Body of pancreas (tissue), 4 donors: ENCODE measurements at regions not wholly inside any gene's neighbourhood (a gene's known extent, or its start where the extent isn't known, plus 50 kb on each side); places are given as distances from the start of the nearest gene placed in this dataset.

Experiments
- ATAC-seq: fragments of 150-250 bp; one replicate; pipeline ENCODE4 v1.9.1; 2016
- DNase-seq, 4 donors: peaks; one replicate each; pipeline ENCODE4 v3.0.0-alpha.2; 2019
- H3K27ac ChIP-seq, 4 donors: fragments of 200-600 bp; sonication (generic); 1 replicate in 3 of 4; 2 replicates in 1 of 4; pipeline versions ENCODE4 v1.5.1 to v1.6.1; 2016 to 2019; ENCODE audit warnings: mild to moderate bottlenecking in 1 of 4, mixed read lengths in 1 of 4, moderate library complexity in 1 of 4
- H3K27me3 ChIP-seq, 2 donors: fragments of 200-600 bp; sonication (generic); one replicate each; pipeline ENCODE4 v1.6.0; 2016; ENCODE audit warnings: mild to moderate bottlenecking in 1 of 2
- H3K36me3 ChIP-seq, 2 donors: fragments of 200-600 bp; sonication (generic); replicated peaks in 1 of 2; 2 replicates each; pipeline ENCODE4 v1.5.1; 2016; ENCODE audit warnings: low read depth in 2 of 2; ENCODE audit not compliant: insufficient read depth in 1 of 2
- H3K4me1 ChIP-seq: fragments of 200-600 bp; sonication (generic); one replicate; pipeline ENCODE4 v1.6.0; 2016
- H3K4me3 ChIP-seq, 2 donors: fragments of 200-600 bp; sonication (generic); 1 replicate in 1 of 2; 2 replicates in 1 of 2; pipeline ENCODE4 v1.5.1; 2016 to 2019
- H3K9me3 ChIP-seq, 3 donors: fragments of 200-600 bp; sonication (generic); 1 replicate in 2 of 3; 2 replicates in 1 of 3; pipeline ENCODE4 v1.5.1; 2016
- CTCF ChIP-seq, 7 experiments: fragments of 450-650 bp in 4 of 7; fragments of 200-600 bp in 3 of 7; sonication (generic) in 3 of 7; IDR thresholded peaks; one replicate each; pipeline ENCODE4 v1.5.1; 2016 to 2019; ENCODE audit warnings: antibody characterized with exemption in 7 of 7
- POLR2A ChIP-seq, 3 donors: fragments of 450-650 bp; IDR thresholded peaks; one replicate each; pipeline ENCODE4 v1.6.1; 2016; ENCODE audit warnings: antibody characterized with exemption in 3 of 3, mild to moderate bottlenecking in 2 of 3
- WGBS, 2 donors: methylation state at CpG; one replicate each; pipeline ENCODE4 v1.1.5; 2017; 5-methylcytosine and 5-hydroxymethylcytosine counted together
- intact Hi-C: fragments of 100-400 bp; cut with DNase I; formaldehyde crosslinking; loops from one replicate; pipeline ENCODE4 v1.15.1; 2023

- no peak for TF ChIP-seq POLR2A (IDR thresholded peaks at IDR 0.05)
- TF ChIP-seq CTCF (IDR thresholded peaks at IDR 0.05) = no peak
- H3K9me3 ChIP-seq = no peaks in the 10 kb centered on the region
- H3K27me3 ChIP-seq = no peaks in the 10 kb centered on the region
- H3K4me1 ChIP-seq = no peaks in the 10 kb centered on the region
- DNase-seq = no peak
- intact Hi-C loops = no loop called here
- no peaks in the 10 kb centered on the region for H3K36me3 ChIP-seq
- no peak for ATAC-seq
- no peak overlapping the region for H3K27ac ChIP-seq
- 89 to 92% methylated on average over 4 of the region's 4 CpGs for WGBS, 2 donors
- H3K4me3 ChIP-seq = no peak overlapping the region
Observed at GRCh38 chr5:74030371-74030770, 404.4 kb downstream of the ARHGEF28 start.

GRCh38 chr5:74028976-74029375, 403.0 kb downstream of the ARHGEF28 start:
- ATAC-seq (no peak), DNase-seq (no peak)
- H3K27ac ChIP-seq = no peak overlapping the region
- no peaks in the 10 kb centered on the region for H3K9me3 ChIP-seq
- H3K36me3 ChIP-seq = no peaks in the 10 kb centered on the region
- no peak overlapping the region for H3K4me3 ChIP-seq
- TF ChIP-seq CTCF (IDR thresholded peaks at IDR 0.05) (no peak), POLR2A (IDR thresholded peaks at IDR 0.05) (no peak)
- 81 to 90% methylated on average over 4 of the region's 4 CpGs for WGBS, 2 donors
- no peaks in the 10 kb centered on the region for H3K4me1 ChIP-seq
- intact Hi-C loops = no loop called here
- H3K27me3 ChIP-seq = no peaks in the 10 kb centered on the region

GRCh38 chr5:74028406-74028805, 402.4 kb downstream of the ARHGEF28 start:
- no peaks in the 10 kb centered on the region for H3K4me1 ChIP-seq
- H3K36me3 ChIP-seq = no peaks in the 10 kb centered on the region
- no peaks in the 10 kb centered on the region for H3K27me3 ChIP-seq
- DNase-seq (no peak), ATAC-seq (no peak)
- no peak overlapping the region for H3K4me3 ChIP-seq
- no peaks in the 10 kb centered on the region for H3K9me3 ChIP-seq
- H3K27ac ChIP-seq = no peak overlapping the region
- 80 to 88% methylated on average over 3 of the region's 3 CpGs for WGBS, 2 donors
- intact Hi-C loops = no loop called here
- TF ChIP-seq POLR2A (IDR thresholded peaks at IDR 0.05) = no peak
- no peak for TF ChIP-seq CTCF (IDR thresholded peaks at IDR 0.05)

- H3K9me3 ChIP-seq = no peaks in the 10 kb centered on the region
- intact Hi-C loops = no loop called here
- WGBS, 2 donors = 62 to 69% methylated on average over 2 of the region's 2 CpGs
- H3K27ac ChIP-seq = no peak overlapping the region
- ATAC-seq (no peak), DNase-seq (no peak)
- no peak overlapping the region for H3K4me3 ChIP-seq
- TF ChIP-seq POLR2A (IDR thresholded peaks at IDR 0.05) (no peak), CTCF (IDR thresholded peaks at IDR 0.05) (no peak)
- H3K36me3 ChIP-seq = no peaks in the 10 kb centered on the region
- H3K4me1 ChIP-seq = no peaks in the 10 kb centered on the region
- H3K27me3 ChIP-seq = no peaks in the 10 kb centered on the region
Observed at GRCh38 chr5:74027732-74028338, 401.8 kb downstream of the ARHGEF28 start.

GRCh38 chr5:74026310-74026709, 400.3 kb downstream of the ARHGEF28 start:
- no peaks in the 10 kb centered on the region for H3K4me1 ChIP-seq
- no peaks in the 10 kb centered on the region for H3K9me3 ChIP-seq
- DNase-seq (no peak), ATAC-seq (no peak)
- no peaks in the 10 kb centered on the region for H3K27me3 ChIP-seq
- intact Hi-C loops = no loop called here
- WGBS, 2 donors = 77 to 88% methylated on average over 2 of the region's 2 CpGs
- TF ChIP-seq POLR2A (IDR thresholded peaks at IDR 0.05) (no peak), CTCF (IDR thresholded peaks at IDR 0.05) (no peak)
- H3K4me3 ChIP-seq = no peak overlapping the region
- no peak overlapping the region for H3K27ac ChIP-seq
- no peaks in the 10 kb centered on the region for H3K36me3 ChIP-seq
